ENCODE measurements at regions not wholly inside any gene's neighbourhood (a gene's known extent, or its start where the extent isn't known, plus 50 kb on each side); places are given as distances from the start of the nearest gene placed in this dataset.
A peak's percentile ranks its signal among the peaks of the same experiment; 100 is the strongest.
"Not testable (repeated sequence)": the region's sequence is repeated elsewhere in the genome, so short reads cannot be mapped to it uniquely, and the experiment has no call there.

GRCh38 chr15:77944002-77944867 lies 133.3 kb downstream of the TBC1D2B start:
- peak overlapping the region; percentile 40 for H3K4me3 ChIP-seq (ENCODE audit: low read length)
- CTCF ChIA-PET, result no interaction called here

GRCh38 chr15:77942611-77943211 lies 134.8 kb downstream of the TBC1D2B start:
- no peaks in the 10 kb centered on the region for H3K4me1 ChIP-seq (ENCODE audit: insufficient read depth, low read length)
- Mint-ChIP-seq H3K4me3 (peak overlapping the region in 1 of 7 donors; percentile 49), H3K27ac (peak overlapping the region in 2 of 8 donors; percentile 36 to 73), H3K27me3 (peaks cover 8 to 12% of the 10 kb centered on the region in 2 donors), H3K36me3 (no peaks in the 10 kb centered on the region), H3K9me3 (no peaks in the 10 kb centered on the region), H3K4me1 (peaks cover 0 to 15% (median 0%) of the 10 kb centered on the region in 3 donors)
- no peaks in the 10 kb centered on the region for H3K27me3 ChIP-seq (ENCODE audit: insufficient read depth, low read length, poor library complexity, severe bottlenecking)
- no peak for DNase-seq
- no peaks in the 10 kb centered on the region for H3K36me3 ChIP-seq (ENCODE audit: insufficient read depth, low read length)
- H3K9me3 ChIP-seq (ENCODE audit: low read length), result no peaks in the 10 kb centered on the region
- POLR2A ChIA-PET, result no interaction called here
- CTCF ChIA-PET, result no interaction called here
- H3K27ac ChIP-seq (ENCODE audit: low read depth, low read length), result no peak overlapping the region
- H3K4me3 ChIP-seq (ENCODE audit: low read length), result no peak overlapping the region

More at GRCh38 chr15:77944002-77944867, 133.3 kb downstream of the TBC1D2B start:
- Mint-ChIP-seq H3K27me3 (peaks cover 8 to 12% of the 10 kb centered on the region in 2 donors), H3K4me3 (peak overlapping the region; percentile 54 to 86 (median 70)), H3K4me1 (peaks cover 0 to 15% (median 0%) of the 10 kb centered on the region in 3 donors), H3K36me3 (no peaks in the 10 kb centered on the region), H3K27ac (peak overlapping the region in 2 of 8 donors; percentile 32 to 33), H3K9me3 (no peaks in the 10 kb centered on the region)
- no peaks in the 10 kb centered on the region for H3K9me3 ChIP-seq (ENCODE audit: low read length)
- H3K27ac ChIP-seq (ENCODE audit: low read depth, low read length), result no peak overlapping the region
- H3K4me1 ChIP-seq (ENCODE audit: insufficient read depth, low read length), result no peaks in the 10 kb centered on the region
- no peaks in the 10 kb centered on the region for H3K36me3 ChIP-seq (ENCODE audit: insufficient read depth, low read length)
- POLR2A ChIA-PET, result no interaction called here
- peak in 3 of 5 donors; percentile 21 to 22 (median 22) for DNase-seq
- no peaks in the 10 kb centered on the region for H3K27me3 ChIP-seq (ENCODE audit: insufficient read depth, low read length, poor library complexity, severe bottlenecking)

- H3K36me3 Mint-ChIP-seq; POLR2A ChIA-PET; H3K27me3 ChIP-seq (ENCODE audit: insufficient read depth, low read length, poor library complexity, severe bottlenecking); H3K4me3 ChIP-seq (ENCODE audit: low read length); H3K27ac ChIP-seq (ENCODE audit: low read depth, low read length); H3K36me3 ChIP-seq (ENCODE audit: insufficient read depth, low read length); H3K4me3 Mint-ChIP-seq; H3K9me3 Mint-ChIP-seq; H3K9me3 ChIP-seq (ENCODE audit: low read length); DNase-seq; H3K27ac Mint-ChIP-seq; H3K4me1 ChIP-seq (ENCODE audit: insufficient read depth, low read length); CTCF ChIA-PET: not testable (repeated sequence)
- Mint-ChIP-seq H3K4me1 (peaks cover 0 to 15% (median 0%) of the 10 kb centered on the region in 3 donors), H3K27me3 (peaks cover 8 to 12% of the 10 kb centered on the region in 2 donors)
Observed at GRCh38 chr15:77941090-77941827, 136.3 kb downstream of the TBC1D2B start.

DNA sequence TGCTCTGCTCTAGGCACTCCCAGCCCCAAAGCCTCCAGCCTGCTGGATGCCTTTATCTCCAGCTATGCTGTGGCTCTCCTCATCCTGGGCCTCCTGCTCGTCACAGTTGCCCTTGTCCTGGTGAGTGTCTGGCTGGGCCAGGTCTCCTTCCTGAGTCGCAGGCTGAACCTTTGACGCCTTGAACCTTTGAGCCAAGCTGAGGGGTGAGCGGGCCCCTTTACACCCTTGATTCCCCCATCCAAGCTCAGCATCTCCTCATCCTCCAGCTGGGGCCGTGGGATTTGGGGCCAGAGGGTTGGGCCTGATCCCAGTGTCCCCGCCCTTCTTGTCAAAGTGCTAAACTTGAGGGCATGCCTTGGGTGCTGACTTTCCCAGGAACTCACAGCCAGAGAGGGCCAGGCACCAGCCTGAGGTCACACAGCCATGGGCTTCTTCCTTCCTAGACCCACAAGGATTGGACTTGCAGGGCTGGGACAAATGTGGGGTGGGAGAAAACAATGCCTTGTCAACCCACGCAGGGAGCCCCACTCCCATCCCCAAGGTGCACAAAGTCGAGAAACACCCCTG lies 137.0 kb downstream of the TBC1D2B start:
- Histone ChIP-seq H3K27ac (ENCODE audit: low read depth, low read length) (no peak overlapping the region), H3K36me3 (ENCODE audit: insufficient read depth, low read length) (no peaks in the 10 kb centered on the region), H3K27me3 (ENCODE audit: insufficient read depth, low read length, poor library complexity, severe bottlenecking) (no peaks in the 10 kb centered on the region), H3K9me3 (ENCODE audit: low read length) (no peaks in the 10 kb centered on the region), H3K4me1 (ENCODE audit: insufficient read depth, low read length) (no peaks in the 10 kb centered on the region), H3K4me3 (ENCODE audit: low read length) (no peak overlapping the region)
- ChIA-PET POLR2A (no interaction called here), CTCF (no interaction called here)
- no peaks in the 10 kb centered on the region for H3K9me3 Mint-ChIP-seq
- no peak overlapping the region for H3K4me3 Mint-ChIP-seq
- peaks cover 8 to 10% of the 10 kb centered on the region in 2 donors for H3K27me3 Mint-ChIP-seq
- H3K36me3 Mint-ChIP-seq, result no peaks in the 10 kb centered on the region
- no peak overlapping the region for H3K27ac Mint-ChIP-seq
- no peak for DNase-seq
- H3K4me1 Mint-ChIP-seq, result peaks cover 0 to 15% (median 0%) of the 10 kb centered on the region in 3 donors

DNA sequence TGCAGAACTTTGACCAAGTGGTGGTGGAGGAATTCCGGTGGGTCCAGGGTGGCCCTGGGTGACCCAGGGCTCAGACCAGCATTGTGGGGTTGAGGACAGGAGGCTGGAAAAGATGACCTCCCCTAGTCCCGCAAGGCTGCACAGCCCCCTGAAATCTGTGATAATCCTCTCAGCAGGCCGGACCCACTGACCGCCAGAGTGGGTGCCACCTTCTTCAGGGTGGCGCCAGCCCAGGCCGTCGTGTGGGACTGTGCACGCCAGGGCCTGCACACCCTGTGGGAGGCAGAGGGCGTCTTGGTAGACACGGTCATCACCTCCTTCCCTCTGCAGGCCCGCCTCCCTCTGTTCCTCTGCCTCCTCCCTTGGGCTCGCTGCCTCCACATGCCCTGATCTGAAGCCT lies 137.7 kb downstream of the TBC1D2B start:
- Mint-ChIP-seq H3K27ac (no peak overlapping the region), H3K27me3 (peaks cover 4% of the 10 kb centered on the region in 2 donors), H3K4me1 (peaks cover 0 to 12% (median 0%) of the 10 kb centered on the region in 3 donors), H3K9me3 (no peaks in the 10 kb centered on the region), H3K36me3 (no peaks in the 10 kb centered on the region), H3K4me3 (no peak overlapping the region)
- no peaks in the 10 kb centered on the region for H3K9me3 ChIP-seq (ENCODE audit: low read length)
- H3K4me3 ChIP-seq (ENCODE audit: low read length), result no peak overlapping the region
- H3K4me1 ChIP-seq (ENCODE audit: insufficient read depth, low read length), result no peaks in the 10 kb centered on the region
- ChIA-PET CTCF (no interaction called here), POLR2A (no interaction called here)
- no peak overlapping the region for H3K27ac ChIP-seq (ENCODE audit: low read depth, low read length)
- H3K36me3 ChIP-seq (ENCODE audit: insufficient read depth, low read length), result no peaks in the 10 kb centered on the region
- DNase-seq, result no peak
- H3K27me3 ChIP-seq (ENCODE audit: insufficient read depth, low read length, poor library complexity, severe bottlenecking), result no peaks in the 10 kb centered on the region

GRCh38 chr15:77939026-77939425 lies 138.5 kb downstream of the TBC1D2B start:
- POLR2A ChIA-PET; DNase-seq; H3K27ac Mint-ChIP-seq; H3K9me3 Mint-ChIP-seq; H3K4me1 Mint-ChIP-seq; H3K27ac ChIP-seq (ENCODE audit: low read depth, low read length); H3K27me3 ChIP-seq (ENCODE audit: insufficient read depth, low read length, poor library complexity, severe bottlenecking); H3K36me3 Mint-ChIP-seq; H3K27me3 Mint-ChIP-seq; H3K4me3 Mint-ChIP-seq; H3K36me3 ChIP-seq (ENCODE audit: insufficient read depth, low read length); CTCF ChIA-PET; H3K4me3 ChIP-seq (ENCODE audit: low read length); H3K9me3 ChIP-seq (ENCODE audit: low read length); H3K4me1 ChIP-seq (ENCODE audit: insufficient read depth, low read length): not testable (repeated sequence)

GRCh38 chr15:77938546-77938945 lies 139.0 kb downstream of the TBC1D2B start:
- H3K27ac ChIP-seq (ENCODE audit: low read depth, low read length); H3K4me1 Mint-ChIP-seq; H3K27me3 ChIP-seq (ENCODE audit: insufficient read depth, low read length, poor library complexity, severe bottlenecking); POLR2A ChIA-PET; H3K36me3 ChIP-seq (ENCODE audit: insufficient read depth, low read length); H3K4me1 ChIP-seq (ENCODE audit: insufficient read depth, low read length); H3K27me3 Mint-ChIP-seq; H3K9me3 ChIP-seq (ENCODE audit: low read length); H3K27ac Mint-ChIP-seq; H3K36me3 Mint-ChIP-seq; CTCF ChIA-PET; H3K9me3 Mint-ChIP-seq; H3K4me3 ChIP-seq (ENCODE audit: low read length); DNase-seq; H3K4me3 Mint-ChIP-seq: not testable (repeated sequence)

- H3K27me3 ChIP-seq (ENCODE audit: insufficient read depth, low read length, poor library complexity, severe bottlenecking); H3K4me3 Mint-ChIP-seq; DNase-seq; H3K9me3 Mint-ChIP-seq; H3K4me1 Mint-ChIP-seq; H3K27ac ChIP-seq (ENCODE audit: low read depth, low read length); H3K9me3 ChIP-seq (ENCODE audit: low read length); CTCF ChIA-PET; H3K4me1 ChIP-seq (ENCODE audit: insufficient read depth, low read length); H3K27me3 Mint-ChIP-seq; H3K4me3 ChIP-seq (ENCODE audit: low read length); H3K36me3 Mint-ChIP-seq; H3K27ac Mint-ChIP-seq; H3K36me3 ChIP-seq (ENCODE audit: insufficient read depth, low read length); POLR2A ChIA-PET: not testable (repeated sequence)
Observed at GRCh38 chr15:77936567-77936966, 140.9 kb downstream of the TBC1D2B start.

Data from CD8-positive, alpha-beta memory T cell (primary cell).